Activated naive CD4-positive, alpha-beta T cell treated with anti-CD3 and anti-CD28 coated beads, Interleukin-2, amount 10 ng/mL, durations not matched to agents 7 days and 5 days (primary cell): ENCODE measurements at regions not wholly inside any gene's neighbourhood (a gene's known extent, or its start where the extent isn't known, plus 50 kb on each side); places are given as distances from the start of the nearest gene placed in this dataset.

Source experiments
- CTCF ChIA-PET: fragments of 350-600 bp; sonication (Branson Sonifier 250); formaldehyde crosslinking; loops from one replicate; lab custom pipeline; 2021; ENCODE audit warnings: antibody characterized with exemption; lab: Charles Lee
- DNase-seq: peaks from one replicate; pipeline ENCODE4 v3.0.0-alpha.2; 2020
- H3K27ac Mint-ChIP-seq: one replicate; pipeline ENCODE4 v1.8.0; 2021; ENCODE audit warnings: mild to moderate bottlenecking, moderate library complexity, mixed read lengths
- H3K27me3 Mint-ChIP-seq: one replicate; pipeline ENCODE4 v1.8.0; 2021; ENCODE audit warnings: mild to moderate bottlenecking, mixed read lengths
- H3K36me3 Mint-ChIP-seq: one replicate; pipeline ENCODE4 v1.8.0; 2021; ENCODE audit warnings: mixed read lengths
- H3K4me1 Mint-ChIP-seq: one replicate; pipeline ENCODE4 v1.8.0; 2021; ENCODE audit warnings: mixed read lengths
- H3K4me3 Mint-ChIP-seq: one replicate; pipeline ENCODE4 v1.8.0; 2021; ENCODE audit warnings: mild to moderate bottlenecking, moderate library complexity, mixed read lengths
- H3K9me3 Mint-ChIP-seq: one replicate; pipeline ENCODE4 v1.8.0; 2021; ENCODE audit warnings: mixed read lengths

DNA sequence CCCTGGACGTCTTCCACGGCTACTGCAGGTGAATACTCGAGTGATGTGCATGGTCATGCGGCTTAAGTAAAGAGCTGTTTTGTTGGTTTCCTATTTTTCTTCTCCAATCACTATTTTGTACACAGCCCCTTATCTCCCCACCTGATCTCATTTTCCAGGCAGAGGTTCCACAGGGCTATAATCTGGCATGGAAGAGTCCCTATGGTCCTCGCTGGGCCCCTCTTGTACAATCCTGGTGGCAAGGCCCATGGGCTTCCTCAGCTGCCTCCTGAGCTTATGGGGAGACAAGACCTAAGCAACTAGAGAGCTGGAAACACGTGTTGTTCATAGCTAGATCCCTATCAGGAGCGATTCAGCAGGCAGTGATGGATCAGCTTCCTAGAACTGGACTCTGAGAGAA is 181.3 kb upstream of the ADO start:
- CTCF ChIA-PET: interaction anchor here (0.9 to 2.8 kb wide), 4 partner anchors 12 to 535 kb away, joined by 3 to 11 read pairs (median 3); no protein-coding TSS in a partner anchor
- Mint-ChIP-seq H3K36me3 (no peaks in the 10 kb centered on the region), H3K27ac (no peak overlapping the region), H3K4me3 (no peak overlapping the region), H3K27me3 (peaks cover 21% of the 10 kb centered on the region), H3K4me1 (peaks cover 10% of the 10 kb centered on the region), H3K9me3 (no peaks in the 10 kb centered on the region)
- no peak for DNase-seq

DNA sequence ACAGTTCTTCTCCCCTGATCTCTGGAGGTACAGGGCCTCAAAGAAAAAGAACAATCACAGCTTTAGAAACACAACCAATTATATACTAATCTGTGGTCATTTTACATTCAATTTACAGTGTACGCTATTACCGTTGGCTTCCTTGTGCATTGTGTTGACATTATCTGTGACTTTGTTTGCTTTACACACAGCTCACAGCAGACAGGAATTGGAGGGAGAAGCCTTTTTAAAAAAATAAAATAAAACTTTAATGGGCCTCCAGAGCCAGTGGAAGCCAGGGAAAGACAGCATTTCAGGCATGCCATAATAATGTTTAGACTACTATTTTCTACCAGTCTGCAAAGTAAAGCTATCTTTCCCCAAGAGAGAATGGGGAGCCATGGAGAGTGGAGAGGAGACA is 179.0 kb upstream of the ADO start:
- Mint-ChIP-seq H3K27ac (no peak overlapping the region), H3K4me3 (no peak overlapping the region), H3K36me3 (no peaks in the 10 kb centered on the region), H3K27me3 (peaks cover 21% of the 10 kb centered on the region), H3K4me1 (no peaks in the 10 kb centered on the region), H3K9me3 (no peaks in the 10 kb centered on the region)
- DNase-seq: no peak
- CTCF ChIA-PET: no interaction called here

DNA sequence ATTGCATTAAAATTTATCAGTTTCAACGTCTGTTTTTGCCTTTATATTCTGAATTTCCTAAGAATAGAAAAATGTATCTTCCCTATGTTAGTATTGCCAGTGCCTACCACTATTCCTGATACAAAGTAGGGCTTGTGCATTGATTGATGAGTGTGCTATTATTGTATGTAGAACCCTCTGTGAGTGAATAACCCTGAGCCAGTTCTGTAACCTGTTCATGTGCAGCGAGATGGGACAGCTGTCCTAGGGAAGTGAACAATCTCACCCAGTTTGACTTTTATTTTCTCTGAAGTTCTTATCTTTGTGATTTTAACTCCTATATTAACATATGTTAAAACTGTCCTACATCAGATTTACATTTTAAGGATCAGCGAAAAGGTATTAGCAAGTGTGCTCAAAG is 178.4 kb upstream of the ADO start:
- CTCF ChIA-PET: no interaction called here
- Mint-ChIP-seq H3K9me3 (no peaks in the 10 kb centered on the region), H3K36me3 (peaks cover 1% of the 10 kb centered on the region), H3K4me1 (peaks cover 2% of the 10 kb centered on the region), H3K4me3 (no peak overlapping the region), H3K27ac (no peak overlapping the region), H3K27me3 (peaks cover 21% of the 10 kb centered on the region)
- no peak for DNase-seq

DNA sequence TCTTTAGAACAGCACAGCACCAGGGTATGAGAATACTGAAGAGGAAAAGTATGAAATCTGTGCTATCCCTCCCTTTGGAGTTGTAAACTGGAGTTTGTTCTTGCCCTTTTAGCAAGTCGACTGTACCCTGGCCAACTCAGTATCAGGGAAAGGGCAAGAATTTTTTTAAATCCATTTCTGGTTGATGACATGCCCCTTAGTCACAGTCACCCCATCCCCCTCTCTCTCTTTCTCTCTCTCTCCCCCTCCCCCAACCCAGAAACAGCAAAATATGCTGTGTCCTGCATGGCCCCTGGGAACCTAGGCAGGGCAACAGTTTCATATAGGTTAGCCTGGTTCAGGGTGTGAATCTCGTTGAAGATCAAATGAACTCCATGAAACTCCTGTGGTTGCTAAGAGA is 177.7 kb upstream of the ADO start:
- Mint-ChIP-seq H3K4me1 (peaks cover 10% of the 10 kb centered on the region), H3K9me3 (no peaks in the 10 kb centered on the region), H3K4me3 (no peak overlapping the region), H3K27ac (no peak overlapping the region), H3K27me3 (peaks cover 21% of the 10 kb centered on the region), H3K36me3 (peaks cover 1% of the 10 kb centered on the region)
- CTCF ChIA-PET: no interaction called here
- no peak for DNase-seq

DNA sequence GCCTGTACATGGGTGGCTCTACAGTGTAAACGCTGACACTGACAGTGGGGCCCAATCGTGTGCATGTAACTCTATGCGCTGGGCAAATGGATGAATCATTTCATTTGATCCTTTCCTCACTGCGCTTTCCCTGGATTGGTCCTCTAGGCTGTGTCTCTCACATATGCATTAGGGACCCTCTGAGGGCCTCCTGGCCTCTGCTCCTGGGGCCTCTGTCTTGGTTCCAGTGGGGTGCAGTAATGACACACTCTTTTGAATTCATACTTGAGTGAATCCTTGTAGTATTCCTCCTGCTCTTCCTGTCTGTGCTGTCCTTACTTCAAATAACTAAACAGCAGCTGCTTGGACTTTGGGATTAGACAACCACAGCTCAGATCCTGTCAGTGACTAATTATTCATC is 176.5 kb upstream of the ADO start:
- Mint-ChIP-seq H3K4me1 (peaks cover 20% of the 10 kb centered on the region), H3K27me3 (peaks cover 13% of the 10 kb centered on the region), H3K4me3 (no peak overlapping the region), H3K9me3 (no peaks in the 10 kb centered on the region), H3K27ac (no peak overlapping the region), H3K36me3 (peaks cover 1% of the 10 kb centered on the region)
- DNase-seq: no peak
- CTCF ChIA-PET: no interaction called here

DNA sequence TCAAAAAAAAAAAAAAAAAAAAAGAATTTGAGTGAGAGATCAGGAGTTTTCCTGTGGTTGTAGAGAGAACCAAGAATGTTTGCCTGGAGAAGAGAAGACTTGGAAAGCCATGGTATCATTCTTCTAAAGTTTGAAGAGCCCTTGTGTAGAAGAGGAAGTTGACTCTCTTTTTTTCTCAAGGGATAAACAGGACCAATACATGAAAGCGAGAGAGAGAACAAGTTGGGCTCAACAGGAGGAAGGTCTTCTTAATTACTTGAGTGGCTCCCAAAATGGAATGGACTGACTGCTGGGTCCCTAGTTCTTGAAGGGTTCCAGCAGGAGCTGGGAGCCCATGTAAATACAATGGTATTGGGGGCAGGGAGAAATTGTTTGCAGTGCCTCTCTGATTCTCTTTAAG is 173.3 kb upstream of the ADO start:
- H3K27me3 Mint-ChIP-seq: peaks cover 4% of the 10 kb centered on the region
- peaks cover 40% of the 10 kb centered on the region for H3K4me1 Mint-ChIP-seq
- DNase-seq: no peak
- no peak overlapping the region for H3K4me3 Mint-ChIP-seq
- CTCF ChIA-PET: no interaction called here
- H3K36me3 Mint-ChIP-seq: peaks cover 1% of the 10 kb centered on the region
- H3K27ac Mint-ChIP-seq: no peak overlapping the region
- H3K9me3 Mint-ChIP-seq: no peaks in the 10 kb centered on the region

DNA sequence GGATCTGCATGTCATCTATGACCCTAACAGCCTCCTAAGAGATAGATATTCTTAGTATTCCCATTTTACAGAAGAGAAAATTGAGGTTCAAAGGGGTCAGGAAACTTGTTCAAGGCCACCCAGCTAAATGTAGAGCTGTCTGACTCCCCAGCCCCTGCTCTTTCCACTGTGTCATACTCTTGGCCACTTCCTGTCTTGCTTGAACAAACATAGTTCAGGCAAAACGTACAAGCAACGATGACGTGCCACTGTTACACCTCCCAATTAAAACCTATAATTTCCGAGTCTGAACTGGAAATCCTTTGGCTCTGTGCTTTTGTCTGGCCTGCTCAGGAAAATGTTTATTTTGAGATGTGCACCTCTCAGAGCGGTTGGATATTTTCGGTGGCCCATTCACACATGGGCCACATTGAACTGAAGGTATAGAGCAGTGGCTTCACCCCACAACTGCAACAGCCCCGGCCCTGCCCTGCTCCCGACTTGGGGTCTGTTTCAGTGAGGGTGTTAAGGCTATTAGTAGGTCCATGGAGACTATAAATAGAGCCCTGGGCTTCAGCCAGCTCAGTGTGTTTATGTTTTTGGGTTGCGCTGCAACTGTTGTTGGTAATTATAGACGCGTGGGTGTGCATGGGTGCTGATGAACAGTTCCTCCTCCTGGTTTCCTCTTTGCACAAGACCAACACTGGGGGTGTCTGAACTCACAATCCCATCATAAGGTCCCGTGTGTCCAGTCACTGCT is 172.3 kb upstream of the ADO start:
- Mint-ChIP-seq H3K4me1 (peaks cover 40% of the 10 kb centered on the region), H3K27me3 (no peaks in the 10 kb centered on the region), H3K4me3 (no peak overlapping the region), H3K27ac (peak overlapping the region; percentile 58), H3K9me3 (no peaks in the 10 kb centered on the region), H3K36me3 (peaks cover 1% of the 10 kb centered on the region)
- CTCF ChIA-PET: interaction anchor here (1.1 kb wide), 1 partner anchor 18 kb away, joined by 3 read pairs; no protein-coding TSS in a partner anchor
- DNase-seq: peak; percentile 66

DNA sequence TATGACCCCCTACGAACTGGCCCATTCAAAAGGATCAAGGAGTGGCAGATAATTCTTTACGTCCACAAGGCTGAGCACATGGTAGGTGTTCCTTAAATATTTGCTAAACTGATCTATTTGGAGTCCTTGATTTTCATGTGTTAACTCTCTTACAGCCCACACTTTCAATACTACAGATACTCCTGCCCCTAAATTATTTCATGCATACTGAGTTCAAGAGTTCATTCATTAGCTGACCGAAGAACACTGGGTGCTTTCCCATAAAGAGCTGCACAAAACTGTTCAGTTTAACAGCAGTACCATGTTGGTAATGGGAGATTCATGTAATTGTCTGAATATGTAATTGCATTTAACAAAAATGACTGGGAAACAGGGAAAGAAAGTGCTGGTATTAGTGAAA is 170.5 kb upstream of the ADO start:
- peaks cover 1% of the 10 kb centered on the region for H3K36me3 Mint-ChIP-seq
- CTCF ChIA-PET: no interaction called here
- DNase-seq: no peak
- no peaks in the 10 kb centered on the region for H3K9me3 Mint-ChIP-seq
- no peak overlapping the region for H3K27ac Mint-ChIP-seq
- H3K4me3 Mint-ChIP-seq: no peak overlapping the region
- no peaks in the 10 kb centered on the region for H3K27me3 Mint-ChIP-seq
- H3K4me1 Mint-ChIP-seq: peaks cover 40% of the 10 kb centered on the region

DNA sequence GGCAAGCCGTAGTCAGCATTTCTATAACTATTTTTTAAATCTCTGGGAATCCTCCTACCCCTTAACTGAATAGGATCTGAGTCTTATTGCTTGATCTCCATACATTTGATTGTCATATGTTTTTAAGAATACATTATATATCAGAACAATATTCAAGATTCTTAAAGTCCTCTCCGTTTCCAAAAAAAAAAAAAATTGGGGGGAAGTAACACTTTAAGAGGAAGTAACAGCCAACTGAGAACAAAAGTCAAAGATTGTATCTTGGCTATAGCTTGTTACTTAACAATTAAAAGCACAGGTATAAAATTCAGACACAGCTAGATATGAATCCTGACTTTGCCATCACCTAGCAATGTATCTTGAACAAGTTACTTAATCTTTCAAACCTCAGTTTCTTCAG is 169.9 kb upstream of the ADO start:
- Mint-ChIP-seq H3K4me1 (peaks cover 40% of the 10 kb centered on the region), H3K27me3 (no peaks in the 10 kb centered on the region), H3K4me3 (no peak overlapping the region), H3K9me3 (no peaks in the 10 kb centered on the region), H3K27ac (no peak overlapping the region), H3K36me3 (peaks cover 1% of the 10 kb centered on the region)
- no peak for DNase-seq
- CTCF ChIA-PET: interaction anchor here (0.7 to 0.8 kb wide), 2 partner anchors 137 to 1086 kb away, joined by 4 to 5 read pairs; no protein-coding TSS in a partner anchor

DNA sequence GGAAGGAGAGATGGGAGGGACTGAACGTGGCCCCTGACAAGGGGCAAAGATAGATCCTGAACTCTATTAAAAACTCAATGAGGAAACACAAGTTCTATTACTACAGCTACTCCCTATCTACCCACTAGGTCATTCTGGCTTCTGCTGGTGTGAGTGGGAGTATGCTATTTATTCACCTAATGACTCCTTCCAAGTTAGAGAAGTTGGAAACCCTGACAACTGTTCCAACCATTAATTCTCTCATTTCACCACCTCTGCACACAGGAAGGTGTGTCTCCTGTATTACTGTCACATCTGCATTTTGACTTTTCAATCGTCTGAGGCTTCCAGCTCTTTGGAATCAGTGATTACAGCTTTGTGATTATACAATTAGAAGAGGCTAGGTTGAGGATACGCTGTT is 169.4 kb upstream of the ADO start:
- no peak overlapping the region for H3K27ac Mint-ChIP-seq

DNA sequence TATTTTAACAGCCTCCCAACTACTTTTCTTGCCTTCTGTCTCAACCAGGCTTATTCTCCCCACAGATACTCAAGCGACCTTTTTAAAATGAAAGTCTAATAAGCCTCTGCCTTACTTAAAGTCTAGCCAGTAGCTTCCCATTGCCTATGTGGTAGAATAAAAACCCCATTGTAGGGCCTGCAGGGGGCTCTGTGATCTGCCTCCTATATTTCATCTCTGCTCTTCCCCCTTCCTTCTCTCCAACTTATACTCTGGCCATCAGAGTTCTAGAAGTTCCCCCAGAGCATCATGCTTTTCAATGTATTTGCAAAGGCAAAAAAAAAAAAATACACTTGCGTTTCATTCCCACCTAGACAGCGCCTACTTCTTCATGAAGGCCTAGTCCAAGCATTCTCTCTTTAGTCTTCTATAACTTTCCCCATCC is 167.7 kb upstream of the ADO start:
- H3K36me3 Mint-ChIP-seq: no peaks in the 10 kb centered on the region
- CTCF ChIA-PET: interaction anchor here (0.7 to 3.1 kb wide), 7 partner anchors 26 to 521 kb away, joined by 3 to 14 read pairs (median 7); no protein-coding TSS in a partner anchor
- no peaks in the 10 kb centered on the region for H3K27me3 Mint-ChIP-seq
- H3K4me3 Mint-ChIP-seq: no peak overlapping the region
- H3K9me3 Mint-ChIP-seq: no peaks in the 10 kb centered on the region
- H3K4me1 Mint-ChIP-seq: peaks cover 30% of the 10 kb centered on the region
- DNase-seq: no peak
- no peak overlapping the region for H3K27ac Mint-ChIP-seq

More for the DNA sequence above, 169.4 kb upstream of the ADO start:
- CTCF ChIA-PET: interaction anchor here (0.7 to 0.8 kb wide), 2 partner anchors 136 to 1085 kb away, joined by 4 to 5 read pairs; no protein-coding TSS in a partner anchor
- no peak overlapping the region for H3K4me3 Mint-ChIP-seq
- H3K9me3 Mint-ChIP-seq: no peaks in the 10 kb centered on the region
- H3K27me3 Mint-ChIP-seq: no peaks in the 10 kb centered on the region
- H3K4me1 Mint-ChIP-seq: peaks cover 40% of the 10 kb centered on the region
- DNase-seq: no peak
- H3K36me3 Mint-ChIP-seq: peaks cover 1% of the 10 kb centered on the region

DNA sequence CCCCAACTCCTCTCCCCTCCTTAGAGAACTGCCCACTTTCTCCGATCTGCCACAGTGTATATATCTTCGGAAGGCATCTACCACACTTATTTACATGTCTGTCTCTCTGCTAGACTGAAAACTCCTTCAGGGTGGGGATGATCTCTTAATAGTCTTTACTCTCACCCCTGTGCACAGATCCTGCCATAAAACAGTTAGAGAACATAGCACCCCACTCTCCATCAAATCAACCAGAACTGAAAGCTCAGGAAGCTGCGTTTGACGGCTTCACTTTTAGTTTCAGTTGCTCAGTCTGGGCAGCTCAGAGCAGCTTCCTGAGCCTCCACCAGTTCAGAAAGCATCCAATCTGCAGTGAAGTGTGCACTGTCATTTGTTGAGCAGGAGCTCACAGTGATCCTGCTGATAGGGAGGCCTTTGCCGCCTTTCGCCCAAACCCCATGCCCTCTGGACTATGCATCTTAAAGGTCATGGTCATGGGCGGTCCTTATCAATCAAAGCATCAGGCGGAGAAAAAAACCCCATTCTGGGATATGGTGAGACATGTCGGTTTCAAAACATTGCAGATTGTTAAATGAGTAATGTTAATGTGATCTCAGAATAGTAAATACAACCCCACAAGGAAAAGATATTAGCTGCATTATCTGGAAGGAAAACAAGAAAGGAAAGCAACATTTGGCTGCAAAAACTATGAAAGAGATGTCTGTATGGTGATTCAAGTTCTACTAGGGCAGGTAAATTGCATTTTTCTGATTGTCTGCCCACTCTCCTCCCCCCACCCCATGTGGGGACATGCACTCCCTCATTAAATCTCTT is 167.1 kb upstream of the ADO start:
- no peak overlapping the region for H3K27ac Mint-ChIP-seq
- DNase-seq: peak; percentile 79
- H3K4me3 Mint-ChIP-seq: no peak overlapping the region
- H3K9me3 Mint-ChIP-seq: no peaks in the 10 kb centered on the region
- CTCF ChIA-PET: interaction anchor here (0.6 to 3.1 kb wide), 10 partner anchors 14 to 906 kb away, joined by 3 to 14 read pairs (median 4); no protein-coding TSS in a partner anchor
- H3K36me3 Mint-ChIP-seq: no peaks in the 10 kb centered on the region
- H3K4me1 Mint-ChIP-seq: peaks cover 24% of the 10 kb centered on the region
- no peaks in the 10 kb centered on the region for H3K27me3 Mint-ChIP-seq

DNA sequence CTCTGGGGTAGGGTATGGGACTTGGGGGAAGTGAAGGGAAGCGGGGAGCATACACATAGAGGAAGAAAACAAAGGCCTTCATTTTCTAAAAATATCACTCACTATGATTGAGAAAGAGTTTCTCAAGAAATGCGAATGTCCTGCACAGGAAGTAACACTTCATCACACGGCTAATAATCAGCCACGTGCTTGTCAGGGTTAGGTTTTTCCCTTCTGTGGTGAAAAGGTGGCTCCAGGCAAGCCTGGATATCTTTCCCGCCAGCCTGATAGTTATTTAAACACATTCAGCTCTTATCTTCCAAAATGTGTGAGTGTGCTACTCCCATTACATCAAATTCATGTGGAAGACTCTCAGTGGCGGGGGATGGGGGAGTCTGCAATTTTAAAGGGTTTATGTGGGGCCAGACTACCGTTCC is 166.4 kb upstream of the ADO start:
- Mint-ChIP-seq H3K27me3 (no peaks in the 10 kb centered on the region), H3K27ac (no peak overlapping the region), H3K9me3 (no peaks in the 10 kb centered on the region), H3K4me1 (peaks cover 20% of the 10 kb centered on the region), H3K36me3 (no peaks in the 10 kb centered on the region), H3K4me3 (no peak overlapping the region)
- no peak for DNase-seq
- CTCF ChIA-PET: interaction anchor here (0.6 to 3.1 kb wide), 7 partner anchors 28 to 906 kb away, joined by 3 to 14 read pairs (median 7); no protein-coding TSS in a partner anchor

DNA sequence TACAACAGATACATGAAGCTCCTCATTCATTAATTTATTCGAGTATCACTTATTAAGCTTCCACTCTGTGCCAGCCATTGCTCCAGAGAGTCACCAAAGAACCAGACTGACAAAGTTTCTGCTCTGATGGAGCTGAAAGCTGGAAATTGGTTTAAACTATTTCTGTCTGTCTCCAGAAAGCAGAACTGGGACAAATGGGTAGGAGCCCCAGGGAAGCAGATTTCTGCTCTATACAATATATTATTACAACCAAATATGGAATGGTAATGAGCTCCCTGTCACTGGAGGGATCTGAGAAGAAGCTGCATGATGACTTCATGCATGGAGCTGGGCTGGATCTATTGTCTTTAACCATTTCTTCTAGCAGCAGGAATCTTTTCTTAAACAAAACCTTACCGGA is 165.4 kb upstream of the ADO start:
- H3K36me3 Mint-ChIP-seq: no peaks in the 10 kb centered on the region
- H3K4me3 Mint-ChIP-seq: no peak overlapping the region
- H3K4me1 Mint-ChIP-seq: peaks cover 12% of the 10 kb centered on the region
- DNase-seq: no peak
- no peak overlapping the region for H3K27ac Mint-ChIP-seq
- CTCF ChIA-PET: interaction anchor here (2.9 to 3.1 kb wide), 2 partner anchors 41 to 93 kb away, joined by 10 to 14 read pairs; no protein-coding TSS in a partner anchor
- H3K27me3 Mint-ChIP-seq: no peaks in the 10 kb centered on the region
- no peaks in the 10 kb centered on the region for H3K9me3 Mint-ChIP-seq
